ENCODE measurements at regions not wholly inside any gene's neighbourhood (a gene's known extent, or its start where the extent isn't known, plus 50 kb on each side); places are given as distances from the start of the nearest gene placed in this dataset.

DNA sequence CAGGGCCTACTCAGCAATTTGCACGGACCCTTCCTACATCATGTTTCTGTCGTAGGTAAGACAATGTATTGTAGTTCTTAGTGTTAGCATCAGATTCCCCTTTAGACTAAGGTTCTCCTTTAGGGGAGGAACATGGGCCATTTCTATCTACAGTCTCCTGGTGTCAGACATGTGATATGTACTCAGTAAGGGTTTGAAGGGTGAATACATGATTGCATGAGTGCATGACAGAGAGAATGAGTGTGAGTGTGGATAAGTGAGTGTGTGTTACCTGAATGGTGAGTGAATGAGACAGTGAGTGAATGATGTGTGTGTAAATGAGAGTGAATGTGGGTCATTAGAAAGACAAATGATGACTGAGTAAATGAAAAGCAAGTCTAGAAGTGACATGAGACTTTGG is 476.8 kb downstream of the HAPSTR1 start:
- no peak for DNase-seq (ENCODE audit: low read depth)

DNA sequence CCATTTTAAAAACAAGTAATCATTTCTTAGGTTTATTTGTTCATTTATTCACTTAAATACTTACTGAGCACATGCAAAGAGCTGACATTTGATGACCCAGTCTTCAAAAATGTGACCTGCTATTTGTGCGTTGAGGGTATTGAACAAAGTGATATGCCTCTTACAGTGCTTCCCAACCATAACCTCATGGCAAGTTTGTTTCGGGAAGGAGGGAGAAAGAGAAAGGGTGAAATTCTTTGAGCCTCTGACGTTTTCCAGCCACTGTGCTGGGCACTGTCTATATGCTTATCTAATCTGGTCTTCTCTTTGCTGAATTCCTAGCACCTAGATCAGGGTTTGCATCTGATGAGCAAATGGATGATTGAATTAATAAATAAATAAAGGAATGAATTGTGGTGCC is 479.1 kb downstream of the HAPSTR1 start:
- DNase-seq (ENCODE audit: low read depth), result no peak

DNA sequence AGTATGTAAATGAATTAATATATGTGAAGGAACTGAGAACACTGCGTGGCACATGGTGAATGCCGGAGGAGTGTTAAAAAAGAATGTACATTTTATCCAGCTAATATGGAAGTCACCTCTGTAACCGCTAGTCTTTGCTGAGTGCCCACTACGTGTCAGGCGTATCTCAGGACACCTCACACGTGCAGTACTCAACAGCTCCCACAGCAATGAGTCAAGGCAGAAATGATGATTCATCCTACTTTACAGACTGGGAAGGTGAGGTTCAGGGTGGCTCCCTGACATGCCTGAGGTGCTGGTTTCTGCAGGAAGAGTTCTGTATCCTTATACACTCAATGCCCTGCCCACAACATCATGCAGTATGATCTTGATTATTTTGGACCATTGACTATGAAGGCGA is 487.0 kb downstream of the HAPSTR1 start:
- DNase-seq (ENCODE audit: low read depth), result peak; percentile 53

DNA sequence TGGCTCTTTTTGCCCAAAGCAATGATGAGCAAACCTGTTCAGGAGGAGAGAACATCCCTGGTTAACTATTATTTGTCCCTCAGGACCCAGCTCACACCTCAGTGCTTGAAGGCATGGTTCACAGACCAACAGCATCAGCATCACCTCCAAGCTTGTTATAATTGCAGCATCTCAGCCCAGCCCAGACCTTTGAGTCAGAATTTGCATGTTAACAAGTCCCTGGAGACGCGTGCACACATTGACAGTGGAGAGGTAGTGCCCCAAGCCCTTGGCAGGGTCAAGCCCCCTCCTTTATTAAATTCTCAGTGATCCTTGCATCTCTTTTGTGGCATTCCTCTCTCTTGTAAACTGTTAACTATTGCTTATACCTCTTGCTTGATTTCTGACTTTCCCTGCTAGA is 488.6 kb downstream of the HAPSTR1 start:
- DNase-seq (ENCODE audit: low read depth), result no peak

DNA sequence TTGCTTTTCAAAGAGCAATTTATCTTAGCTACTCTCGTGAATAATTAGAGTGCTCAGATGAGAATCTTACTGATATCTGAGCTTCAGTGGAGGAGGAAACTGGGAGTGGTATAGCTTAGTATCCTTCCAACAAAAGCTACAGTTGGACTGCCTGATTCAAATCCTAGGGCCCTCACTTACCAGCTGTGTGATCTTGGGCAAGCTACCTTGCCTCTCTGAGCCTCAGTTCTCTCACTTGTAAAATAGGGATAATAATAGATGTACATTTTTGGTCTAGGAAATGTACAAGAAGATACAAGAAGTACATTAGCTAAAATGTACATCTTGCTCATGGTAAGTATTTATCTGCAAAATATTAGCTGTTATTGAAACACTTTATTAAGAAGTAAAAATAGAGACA is 502.0 kb downstream of the HAPSTR1 start:
- DNase-seq (ENCODE audit: low read depth), result no peak

DNA sequence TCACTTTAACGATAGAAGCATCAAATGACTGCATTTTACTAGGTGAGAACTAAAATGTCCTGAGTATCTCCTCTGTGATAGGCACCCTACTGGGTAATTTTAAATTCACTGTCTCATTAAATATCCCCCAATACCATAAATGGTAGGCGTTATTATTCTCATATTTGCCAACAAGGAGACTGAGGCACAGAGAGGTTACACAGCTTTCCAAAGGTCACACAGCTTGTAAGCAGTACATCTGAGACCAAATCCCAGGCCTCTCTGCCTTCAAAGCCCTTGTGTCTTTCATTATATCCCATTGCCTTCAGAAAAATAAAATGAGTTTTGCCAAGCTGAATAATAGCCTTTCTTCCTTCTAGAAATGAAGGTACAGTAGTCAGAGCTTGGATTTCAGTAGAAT is 502.6 kb downstream of the HAPSTR1 start:
- no peak for DNase-seq (ENCODE audit: low read depth)

DNA sequence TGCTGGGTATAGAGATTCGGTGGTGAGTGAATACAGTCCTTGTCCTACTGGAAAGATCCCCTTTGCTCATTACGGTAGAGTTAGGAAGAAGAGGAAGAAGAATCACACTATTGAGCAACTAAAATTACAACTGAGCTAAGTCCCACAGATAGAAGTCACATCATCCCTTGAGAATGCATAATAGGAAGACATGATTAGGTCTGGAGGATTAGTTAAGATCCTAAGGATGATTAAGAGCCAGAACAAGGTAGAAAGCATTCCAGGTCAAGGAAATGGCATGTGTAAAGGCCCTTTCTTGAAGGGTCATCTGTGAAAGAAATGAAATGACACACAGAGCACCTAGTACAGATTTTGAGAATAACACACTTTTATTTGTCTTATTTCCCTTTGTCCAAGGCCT is 503.5 kb downstream of the HAPSTR1 start:
- no peak for DNase-seq (ENCODE audit: low read depth)

DNA sequence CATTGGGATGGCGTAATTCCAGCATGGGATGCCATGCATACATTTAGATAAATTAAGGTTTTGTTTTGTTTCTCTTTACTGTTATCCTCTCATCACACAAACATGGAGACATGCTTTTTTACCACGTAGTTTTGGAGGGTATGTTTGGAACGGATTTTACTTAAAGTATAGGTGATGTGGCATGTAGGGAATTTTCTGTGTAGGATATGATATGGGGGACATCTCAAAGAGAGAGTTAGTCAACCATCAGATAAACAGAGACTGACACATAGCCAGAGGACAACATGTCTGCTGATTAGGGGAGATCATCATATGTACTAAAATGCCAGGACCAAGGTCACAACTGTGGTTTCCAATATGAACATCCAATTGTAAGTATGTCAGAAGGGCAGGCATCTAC is 503.9 kb downstream of the HAPSTR1 start:
- DNase-seq (ENCODE audit: low read depth), result no peak

DNA sequence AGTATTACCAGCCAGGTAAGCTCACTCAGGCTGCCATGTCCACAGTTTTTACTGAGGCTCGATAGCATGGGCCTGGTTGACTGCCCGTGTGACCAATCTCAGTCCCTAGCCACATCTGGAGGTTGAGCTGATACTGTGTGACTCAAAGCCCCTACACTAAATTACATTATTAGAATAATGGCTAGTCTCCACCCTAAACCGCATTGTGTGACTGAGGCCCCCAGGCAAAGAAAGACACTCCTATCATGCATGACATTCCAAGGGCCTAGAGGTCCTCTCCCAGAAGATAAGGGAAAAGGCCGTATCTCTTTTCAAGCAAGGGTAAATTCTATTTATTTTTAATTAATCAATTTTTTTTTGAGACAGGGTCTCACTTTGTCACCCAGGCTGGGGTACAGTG is 505.3 kb downstream of the HAPSTR1 start:
- DNase-seq (ENCODE audit: low read depth), result peak; percentile 10

DNA sequence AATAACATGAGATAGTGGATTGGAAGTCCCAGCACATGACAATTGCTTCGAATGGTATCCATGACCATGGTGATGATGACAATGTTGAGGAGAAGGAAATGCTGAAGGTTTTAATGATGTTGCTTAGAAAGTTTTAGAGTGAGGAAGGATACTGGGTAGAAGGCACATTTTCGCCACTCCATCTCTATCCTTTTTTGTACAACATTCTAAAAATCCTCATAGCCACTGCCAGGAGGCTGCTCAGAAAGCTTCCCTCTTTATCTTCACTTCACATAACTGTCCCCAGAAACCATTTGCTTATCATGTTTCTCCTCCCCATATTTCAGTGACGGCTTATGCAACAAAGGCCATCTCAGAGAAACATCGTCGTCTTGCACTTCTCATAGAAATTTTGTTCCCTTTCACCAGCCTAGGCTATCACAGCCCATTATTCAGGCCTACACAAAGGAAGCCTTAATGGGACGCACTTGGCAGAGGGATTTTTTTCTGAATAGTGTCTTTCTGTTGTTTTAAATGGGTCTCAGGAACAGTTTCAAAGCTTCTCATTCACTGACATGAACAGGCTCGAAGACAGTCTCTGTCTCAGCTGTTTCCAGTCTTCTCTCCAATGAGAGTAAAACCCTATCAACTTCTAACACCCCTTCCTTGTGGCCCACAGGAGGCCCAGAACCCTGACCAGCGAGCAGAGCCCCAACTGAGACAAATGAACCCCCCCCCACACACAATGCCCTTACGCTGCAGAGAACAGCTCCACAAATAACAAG is 506.7 kb downstream of the HAPSTR1 start:
- no peak for DNase-seq (ENCODE audit: low read depth)

DNA sequence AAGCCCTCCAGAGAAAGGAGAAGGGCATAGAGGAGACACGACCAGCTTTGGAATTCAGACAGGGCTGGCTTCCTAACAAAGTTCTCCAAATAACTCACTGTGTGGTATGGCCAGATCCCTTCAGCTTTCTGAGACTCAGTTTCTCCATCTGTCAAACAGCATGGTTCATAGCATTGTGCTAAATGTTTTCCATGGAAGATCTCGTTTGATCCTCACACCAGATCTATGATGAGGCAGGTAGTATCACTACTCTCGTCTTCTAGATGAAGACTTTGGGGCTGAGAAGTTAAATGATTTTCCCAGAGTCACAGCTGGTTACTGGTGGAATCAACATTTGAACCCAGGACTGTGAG is 507.3 kb downstream of the HAPSTR1 start:
- DNase-seq (ENCODE audit: low read depth), result no peak

DNA sequence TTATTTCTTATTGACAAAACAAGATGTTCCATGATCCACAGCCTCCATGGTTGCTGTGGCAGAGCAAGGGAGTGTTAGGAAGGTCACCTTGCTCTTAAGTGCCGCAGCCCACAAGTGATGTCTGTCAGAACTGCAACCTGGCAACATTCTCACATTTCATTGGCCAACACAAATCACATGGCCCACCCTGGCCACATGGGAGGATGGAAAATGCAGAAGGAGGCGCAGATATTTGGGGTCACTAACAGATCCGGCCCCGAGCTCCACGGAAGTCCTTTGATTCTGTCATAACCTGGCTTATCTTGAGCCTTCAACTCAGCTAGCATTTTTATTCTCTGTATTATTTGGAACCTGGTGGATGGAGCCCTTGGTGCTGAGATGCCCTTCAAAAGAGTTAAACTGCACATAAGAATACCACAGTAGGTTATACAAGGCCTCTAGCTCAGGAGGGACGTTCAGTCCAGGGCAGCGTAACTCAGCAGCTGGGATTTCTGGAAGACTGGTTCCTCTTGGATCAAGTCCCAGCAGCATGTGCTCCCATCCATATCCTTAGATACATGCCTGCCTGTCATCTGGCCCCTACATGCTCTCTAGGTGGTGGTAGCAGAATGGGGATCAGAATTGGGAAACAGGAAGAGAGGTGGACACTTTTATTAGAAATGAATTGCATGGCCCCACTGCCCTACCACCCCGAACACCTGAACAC is 508.1 kb downstream of the HAPSTR1 start:
- DNase-seq (ENCODE audit: low read depth), result no peak

DNA sequence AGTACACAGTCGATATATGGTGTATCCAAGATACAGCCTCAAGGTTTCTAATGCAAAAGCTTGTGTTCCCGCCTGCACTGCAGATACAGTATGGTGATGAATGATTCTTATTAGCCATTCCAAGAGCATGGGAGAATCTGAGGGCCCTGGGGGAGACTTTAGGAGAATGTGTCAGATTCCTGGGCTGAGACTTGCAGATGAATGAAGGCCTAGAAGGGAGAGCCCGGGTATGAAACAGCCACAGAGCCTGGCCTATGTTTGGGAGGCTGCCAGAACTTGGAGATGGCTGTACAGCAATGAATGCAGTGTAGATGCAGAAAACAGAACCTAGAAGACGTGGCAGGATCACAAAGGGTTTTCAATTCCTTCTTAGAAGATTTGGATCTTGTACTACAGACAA is 510.7 kb downstream of the HAPSTR1 start:
- no peak for DNase-seq (ENCODE audit: low read depth)

DNA sequence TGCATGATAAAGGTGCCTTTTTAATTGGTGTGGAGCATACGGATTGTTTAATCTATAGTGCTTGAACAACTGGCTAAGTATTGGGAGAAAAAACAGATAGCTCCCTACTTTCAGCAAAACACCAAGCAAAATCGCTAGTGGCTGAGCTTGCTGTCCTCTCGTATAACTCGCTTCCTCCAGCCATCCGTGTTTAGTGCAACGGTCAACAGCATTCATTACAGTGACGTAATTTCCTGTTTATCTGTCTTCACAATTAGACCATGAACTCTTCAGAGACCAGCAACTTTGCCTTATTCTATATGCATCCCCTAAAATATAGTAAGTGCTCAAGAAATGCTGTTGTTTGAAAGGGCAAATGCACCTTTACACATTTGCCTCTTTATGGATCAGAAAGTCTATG is 511.9 kb downstream of the HAPSTR1 start:
- DNase-seq (ENCODE audit: low read depth), result no peak

DNA sequence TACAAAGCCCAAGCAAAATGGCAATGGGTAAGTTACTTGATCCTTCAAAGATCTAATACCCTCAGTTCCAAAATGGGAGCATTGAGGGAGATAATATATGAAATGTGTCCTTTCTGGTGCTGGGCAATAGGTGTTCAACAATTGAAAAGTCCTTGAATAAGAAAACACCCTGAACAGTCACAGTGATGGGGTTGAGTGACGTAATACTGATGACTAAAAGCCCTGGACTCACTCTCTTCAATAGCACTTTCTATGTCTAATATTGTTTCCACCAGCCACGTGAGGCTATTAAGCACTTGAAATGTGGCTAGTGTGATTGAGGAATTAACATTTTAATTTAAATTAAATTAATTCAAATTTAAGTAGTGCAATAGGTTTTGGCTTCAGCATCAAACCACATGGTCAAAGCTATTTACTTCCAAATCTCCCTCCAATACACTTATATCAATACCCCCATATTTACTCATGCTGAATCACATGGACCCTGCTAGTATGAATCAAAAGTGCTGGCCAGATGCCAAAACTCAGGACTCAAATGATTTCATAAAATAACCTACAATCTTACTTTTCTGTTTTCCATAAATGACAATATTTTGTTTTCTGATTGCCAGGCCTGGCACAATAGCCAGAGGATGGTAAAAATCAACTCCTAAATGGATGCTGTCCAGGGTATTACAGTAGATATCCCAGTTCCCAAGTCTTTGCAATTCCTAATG is 516.2 kb downstream of the HAPSTR1 start:
- peak; percentile 16 for DNase-seq (ENCODE audit: low read depth)

DNA sequence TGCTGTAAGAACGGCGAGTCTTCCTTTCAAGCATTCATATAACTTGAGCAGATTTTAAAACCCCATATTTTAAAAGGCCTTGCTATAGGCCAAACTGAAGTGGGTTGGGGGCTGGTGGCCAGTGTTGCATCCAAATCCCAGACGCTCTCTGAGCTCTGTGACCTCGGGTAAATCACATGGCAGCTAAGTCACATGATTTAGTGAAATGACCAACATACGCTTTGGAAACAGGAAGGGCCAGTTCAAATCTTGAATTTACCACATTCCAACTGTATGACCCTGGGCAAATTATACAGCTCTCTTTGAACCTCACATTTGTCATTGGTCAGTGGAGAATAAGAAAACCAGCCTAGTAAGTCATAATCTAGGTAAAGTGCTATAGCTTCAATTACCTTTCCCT is 519.3 kb downstream of the HAPSTR1 start:
- DNase-seq (ENCODE audit: low read depth), result peak; percentile 42

DNA sequence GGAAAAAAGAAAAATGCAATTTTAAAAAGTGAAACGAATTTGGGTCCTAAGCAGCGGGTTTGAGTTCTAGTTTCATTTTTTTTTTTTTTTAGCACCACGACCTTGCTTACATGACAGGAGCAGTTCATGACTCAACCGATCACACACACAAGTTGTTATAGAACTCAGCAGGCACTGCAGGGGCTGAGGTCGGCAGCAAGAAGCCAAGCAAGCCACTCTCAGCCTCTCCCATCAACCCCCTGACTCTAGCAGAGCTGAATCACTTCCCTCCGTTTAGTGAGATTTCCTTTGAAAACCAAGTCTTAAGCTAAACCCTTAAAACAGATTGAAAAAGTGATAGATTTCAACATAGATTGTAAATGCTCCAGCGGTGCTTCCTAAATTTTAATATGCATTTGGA is 520.8 kb downstream of the HAPSTR1 start:
- peak; percentile 31 for DNase-seq (ENCODE audit: low read depth)

DNA sequence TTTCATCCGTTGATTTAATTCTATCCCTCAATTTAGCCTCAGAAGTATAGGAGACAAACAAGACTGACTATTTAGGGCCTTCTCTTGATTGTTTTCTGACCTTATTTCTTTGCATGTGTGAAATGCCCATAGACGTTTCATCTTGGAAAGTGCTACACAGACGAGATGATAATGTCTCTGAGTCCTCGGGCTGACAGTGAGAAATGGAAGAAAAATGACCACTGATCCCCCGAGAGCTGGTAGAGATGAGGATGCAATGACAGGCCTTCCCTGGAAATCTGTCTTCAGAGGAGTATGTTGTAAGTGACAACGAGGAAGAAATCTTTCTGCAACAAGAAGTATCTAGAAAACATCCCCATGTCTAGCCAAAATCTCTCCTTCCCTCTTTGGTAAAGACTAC is 522.9 kb downstream of the HAPSTR1 start:
- DNase-seq (ENCODE audit: low read depth), result no peak

DNA sequence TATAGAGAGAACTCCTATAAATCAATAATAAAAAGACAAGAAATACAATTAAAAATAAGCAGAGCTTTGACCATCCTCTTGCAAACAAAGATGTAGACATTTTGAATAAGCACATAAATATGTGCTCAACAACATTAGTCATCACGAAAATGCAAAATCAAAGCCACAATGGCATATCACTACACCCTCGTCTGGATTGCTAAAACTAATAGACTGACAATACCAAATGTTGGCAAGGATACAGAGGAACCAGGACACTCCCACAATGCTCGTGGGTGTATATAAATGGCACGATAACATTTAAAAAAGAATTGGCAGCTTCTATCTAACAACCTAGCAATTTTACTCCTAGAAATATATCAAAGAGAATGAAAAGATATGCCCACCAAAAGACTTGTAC is 530.8 kb downstream of the HAPSTR1 start:
- peak; percentile 21 for DNase-seq (ENCODE audit: low read depth)

DNA sequence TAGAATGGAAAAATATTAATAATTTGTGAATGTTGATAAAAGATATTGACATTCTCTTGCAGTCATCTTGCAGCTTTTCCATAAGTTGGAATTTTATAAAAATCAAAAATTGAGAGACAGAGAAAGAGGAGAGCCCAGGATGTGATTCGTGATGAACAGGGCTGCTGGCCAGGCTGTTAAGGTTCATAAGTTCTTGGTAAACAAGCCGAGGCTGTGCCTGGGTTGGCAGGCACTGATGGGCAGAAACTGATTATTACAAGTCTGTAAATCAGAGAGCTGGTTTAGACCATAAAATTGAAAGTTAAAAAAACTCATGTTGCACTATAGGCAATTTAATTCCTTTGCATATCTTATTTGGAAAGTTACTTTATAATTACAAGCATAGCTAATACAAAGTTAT is 533.7 kb downstream of the HAPSTR1 start:
- no peak for DNase-seq (ENCODE audit: low read depth)

DNA sequence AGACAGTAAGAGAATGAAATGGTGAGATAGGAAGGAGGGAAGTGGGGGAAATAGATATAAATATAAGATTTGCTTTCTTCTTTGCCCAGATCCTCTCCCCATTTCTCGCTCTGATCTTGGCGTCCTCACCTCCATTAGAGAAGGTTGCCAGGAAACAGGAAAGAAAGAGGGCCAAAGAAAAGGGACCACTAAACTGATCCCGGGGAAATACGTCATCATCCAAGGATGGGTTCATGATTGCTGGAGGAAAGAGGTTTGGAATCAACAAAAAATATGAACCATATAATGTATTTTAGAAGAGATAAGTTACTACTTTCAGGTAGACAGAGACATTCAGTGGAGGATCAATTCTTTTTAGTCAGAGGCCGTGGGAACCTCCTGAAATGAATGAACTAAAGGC is 536.0 kb downstream of the HAPSTR1 start:
- DNase-seq (ENCODE audit: low read depth), result no peak

DNA sequence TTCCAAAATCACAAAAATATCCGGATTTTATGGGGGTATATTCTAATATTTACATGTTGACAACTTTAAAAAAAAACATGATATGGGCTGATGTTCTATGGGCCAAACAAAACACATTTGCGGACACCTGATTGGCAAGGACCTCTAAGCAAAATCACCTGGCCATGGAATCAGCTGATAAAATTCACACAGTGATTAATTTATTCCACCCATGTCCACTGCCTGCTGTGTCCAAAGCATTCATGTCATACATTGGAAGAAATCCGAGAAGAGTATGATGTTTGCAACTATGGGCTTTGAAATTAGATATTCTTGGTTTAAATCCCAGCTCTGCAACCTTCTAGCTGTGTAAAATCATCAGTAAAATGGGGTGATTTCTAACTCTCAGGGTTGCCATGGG is 538.7 kb downstream of the HAPSTR1 start:
- no peak for DNase-seq (ENCODE audit: low read depth)

DNA sequence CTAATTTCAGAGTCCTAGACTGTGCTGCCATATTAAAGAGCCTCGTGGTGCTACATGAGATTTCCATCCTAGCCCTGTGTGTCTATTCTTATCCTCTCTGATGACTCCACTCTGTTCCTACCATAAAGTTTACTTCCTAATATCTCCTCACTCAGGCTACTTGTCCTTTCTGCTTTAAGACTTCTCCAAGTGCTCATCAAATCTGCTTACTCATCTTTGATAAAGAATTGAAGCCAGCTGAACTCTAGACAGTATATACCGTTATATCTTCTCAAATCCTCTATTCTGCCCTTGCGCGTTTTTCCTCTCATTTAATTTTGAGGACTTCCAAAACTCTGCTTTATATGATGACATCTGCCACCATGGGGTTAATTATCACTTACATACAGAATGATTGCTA is 539.5 kb downstream of the HAPSTR1 start:
- no peak for DNase-seq (ENCODE audit: low read depth)

All from M059J (cell line).